ENCODE measurements at regions not wholly inside any gene's neighbourhood (a gene's known extent, or its start where the extent isn't known, plus 50 kb on each side); places are given as distances from the start of the nearest gene placed in this dataset.

DNA sequence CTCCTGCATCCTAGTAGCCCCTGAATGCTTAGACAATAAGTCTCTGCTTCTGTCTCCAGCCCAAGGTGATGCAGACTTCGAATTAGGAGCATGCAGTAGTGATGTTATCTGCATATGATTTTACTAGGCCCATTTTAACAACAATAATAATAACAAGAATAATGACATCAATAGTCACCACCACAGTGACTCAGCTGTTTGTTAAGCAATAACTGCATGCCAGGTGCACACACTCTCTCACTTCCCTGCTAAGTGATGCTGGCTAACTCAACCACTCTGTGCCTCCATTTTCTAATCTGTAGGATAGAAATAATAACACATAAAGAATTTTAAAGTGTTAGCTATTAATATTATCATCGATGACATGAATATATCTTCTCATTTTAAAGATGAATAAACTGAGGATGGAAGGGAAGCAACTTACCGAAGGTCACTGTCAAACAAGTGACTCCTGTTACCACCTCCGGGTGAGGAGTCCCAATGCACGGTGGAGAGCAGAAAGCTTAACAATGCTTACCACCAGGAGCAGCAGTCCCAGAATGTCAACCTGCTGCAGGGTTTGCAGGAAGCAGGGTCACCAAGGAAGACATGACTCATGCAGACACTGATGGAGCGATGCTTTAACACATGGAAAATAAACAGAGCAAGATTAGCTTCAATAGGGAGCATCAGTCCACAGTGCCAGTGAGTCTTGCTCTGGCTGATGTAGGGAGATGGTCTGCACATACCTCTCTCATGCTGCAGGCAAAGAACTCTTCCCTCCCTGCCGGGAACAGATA, 290.2 kb downstream of the SPATA17 start:
- Mint-ChIP-seq H3K27me3 (ENCODE audit: low read depth) (no peaks in the 10 kb centered on the region), H3K36me3 (ENCODE audit: insufficient read depth in 2 of 2) (no peaks in the 10 kb centered on the region), H3K27ac (no peak overlapping the region), H3K4me1 (ENCODE audit: low read depth) (no peaks in the 10 kb centered on the region), H3K9me3 (peaks cover 2% of the 10 kb centered on the region in 2 donors), H3K4me3 (no peak overlapping the region)
- ATAC-seq (replicated peaks in 1 of 2) (no peak), DNase-seq (no peak)

- H3K27me3 Mint-ChIP-seq (ENCODE audit: low read depth), result no peaks in the 10 kb centered on the region
- DNase-seq (no peak), ATAC-seq (replicated peaks in 1 of 2) (no peak)
- no peak overlapping the region for H3K4me3 Mint-ChIP-seq
- peaks cover 2 to 3% of the 10 kb centered on the region in 2 donors for H3K9me3 Mint-ChIP-seq
- H3K36me3 Mint-ChIP-seq (ENCODE audit: insufficient read depth in 2 of 2), result no peaks in the 10 kb centered on the region
- H3K27ac Mint-ChIP-seq, result no peak overlapping the region
- H3K4me1 Mint-ChIP-seq (ENCODE audit: low read depth), result no peaks in the 10 kb centered on the region
Observed at GRCh38 chr1:217924924-217925323, 293.8 kb downstream of the SPATA17 start.

DNA sequence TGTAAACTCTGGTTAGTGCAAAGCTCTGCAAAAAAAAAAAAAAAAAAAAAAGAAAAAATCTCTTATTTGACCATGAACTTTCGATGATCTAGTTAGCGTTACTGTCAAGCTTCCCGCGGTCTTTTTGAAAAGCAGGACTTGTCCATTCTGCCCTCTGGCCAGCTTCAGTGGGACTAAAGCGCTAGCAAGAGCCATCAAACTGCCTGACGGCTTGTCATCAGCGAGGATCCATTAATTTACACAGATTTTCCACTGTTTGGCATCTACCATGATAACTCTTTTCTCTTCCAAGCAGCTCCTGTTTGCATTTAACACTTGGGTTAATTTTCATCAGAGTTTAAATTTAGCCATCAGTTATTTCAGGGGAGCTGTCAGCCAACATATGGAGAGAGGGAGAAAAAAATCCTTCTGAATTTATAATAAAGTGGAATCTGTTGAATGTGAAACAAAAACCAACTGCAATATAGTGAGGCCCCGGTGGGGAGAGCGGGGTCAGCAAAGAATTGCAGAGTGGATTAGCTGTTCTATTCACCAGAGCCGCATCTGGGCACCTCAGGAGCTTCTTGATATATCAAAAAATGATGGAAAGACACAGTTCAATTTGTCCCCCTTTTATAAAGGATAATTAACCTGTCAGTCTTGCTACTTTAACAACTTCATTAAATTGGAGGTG, 298.2 kb downstream of the SPATA17 start:
- Mint-ChIP-seq H3K4me1 (ENCODE audit: low read depth) (no peaks in the 10 kb centered on the region), H3K27me3 (ENCODE audit: low read depth) (no peaks in the 10 kb centered on the region), H3K9me3 (peaks cover 0 to 3% of the 10 kb centered on the region in 2 donors), H3K4me3 (no peak overlapping the region), H3K27ac (no peak overlapping the region), H3K36me3 (ENCODE audit: insufficient read depth in 2 of 2) (no peaks in the 10 kb centered on the region)
- no peak for ATAC-seq (replicated peaks in 1 of 2)
- DNase-seq, result no peak

- Mint-ChIP-seq H3K36me3 (ENCODE audit: insufficient read depth in 2 of 2) (no peaks in the 10 kb centered on the region), H3K4me3 (no peak overlapping the region), H3K27ac (no peak overlapping the region), H3K4me1 (ENCODE audit: low read depth) (no peaks in the 10 kb centered on the region), H3K27me3 (ENCODE audit: low read depth) (no peaks in the 10 kb centered on the region), H3K9me3 (peaks cover 0 to 1% of the 10 kb centered on the region in 2 donors)
- ATAC-seq (replicated peaks in 1 of 2) (no peak), DNase-seq (no peak)
Observed at GRCh38 chr1:217943361-217943760, 312.2 kb downstream of the SPATA17 start.

DNA sequence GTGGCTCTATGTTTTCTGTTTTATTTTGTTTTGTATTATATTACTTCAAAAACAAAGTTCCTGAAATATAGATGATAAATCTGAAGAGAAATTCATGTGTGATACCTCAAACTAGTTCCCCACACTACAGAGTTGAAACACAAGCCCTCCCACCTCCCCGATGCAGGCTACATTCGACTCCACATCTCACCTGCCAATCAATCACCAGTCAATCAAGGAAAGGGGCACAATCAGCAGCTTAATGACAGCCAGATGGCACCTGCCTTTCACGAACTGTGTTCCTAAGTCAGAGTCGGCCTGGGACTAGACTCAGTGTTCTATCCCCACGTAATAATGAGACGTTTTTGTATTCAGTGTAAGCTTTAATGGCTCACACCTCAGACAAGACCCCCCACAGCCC, 313.4 kb downstream of the SPATA17 start:
- H3K27ac Mint-ChIP-seq, result no peak overlapping the region
- ATAC-seq (replicated peaks in 1 of 2), result no peak

GRCh38 chr1:217946511-217946910, 315.4 kb downstream of the SPATA17 start:
- ATAC-seq (replicated peaks in 1 of 2), result no peak
- no peaks in the 10 kb centered on the region for H3K9me3 Mint-ChIP-seq
- H3K27ac Mint-ChIP-seq, result no peak overlapping the region
- H3K36me3 Mint-ChIP-seq (ENCODE audit: insufficient read depth in 2 of 2), result no peaks in the 10 kb centered on the region
- H3K27me3 Mint-ChIP-seq (ENCODE audit: low read depth), result no peaks in the 10 kb centered on the region
- H3K4me1 Mint-ChIP-seq (ENCODE audit: low read depth), result no peaks in the 10 kb centered on the region
- no peak overlapping the region for H3K4me3 Mint-ChIP-seq
- no peak for DNase-seq

More for the DNA sequence above, 313.4 kb downstream of the SPATA17 start:
- no peak for DNase-seq
- Mint-ChIP-seq H3K36me3 (ENCODE audit: insufficient read depth in 2 of 2) (no peaks in the 10 kb centered on the region), H3K4me1 (ENCODE audit: low read depth) (no peaks in the 10 kb centered on the region), H3K27me3 (ENCODE audit: low read depth) (no peaks in the 10 kb centered on the region), H3K9me3 (peaks cover 0 to 1% of the 10 kb centered on the region in 2 donors), H3K4me3 (no peak overlapping the region)

DNA sequence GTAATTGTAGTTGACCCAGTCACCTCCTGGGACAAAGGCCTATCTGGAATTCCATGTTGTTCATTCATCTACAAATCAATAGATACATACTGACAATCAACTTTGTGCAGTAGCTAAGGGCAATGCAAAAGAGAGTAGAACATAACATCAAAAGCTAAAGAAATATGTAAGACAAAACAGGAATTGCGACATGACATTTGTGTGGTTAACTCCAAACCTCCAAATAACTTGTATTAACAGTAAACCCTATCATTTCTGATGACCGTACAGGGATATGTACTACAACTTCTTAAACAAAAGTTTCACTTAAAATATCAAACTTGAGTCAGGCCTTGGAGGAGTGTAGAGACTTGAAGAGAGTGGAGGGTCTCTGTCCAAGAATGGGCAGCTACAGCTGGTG, 317.6 kb downstream of the SPATA17 start:
- no peak for ATAC-seq (replicated peaks in 1 of 2)
- Mint-ChIP-seq H3K36me3 (ENCODE audit: insufficient read depth in 2 of 2) (no peaks in the 10 kb centered on the region), H3K27me3 (ENCODE audit: low read depth) (no peaks in the 10 kb centered on the region)

GRCh38 chr1:217953330-217953729, 322.2 kb downstream of the SPATA17 start:
- Mint-ChIP-seq H3K27me3 (ENCODE audit: low read depth) (no peaks in the 10 kb centered on the region), H3K4me3 (no peak overlapping the region), H3K4me1 (ENCODE audit: low read depth) (no peaks in the 10 kb centered on the region), H3K9me3 (peaks cover 0 to 3% of the 10 kb centered on the region in 2 donors), H3K36me3 (ENCODE audit: insufficient read depth in 2 of 2) (no peaks in the 10 kb centered on the region), H3K27ac (no peak overlapping the region)
- no peak for ATAC-seq (replicated peaks in 1 of 2)
- no peak for DNase-seq

More for the DNA sequence above, 317.6 kb downstream of the SPATA17 start:
- no peak for DNase-seq
- H3K4me1 Mint-ChIP-seq (ENCODE audit: low read depth), result no peaks in the 10 kb centered on the region
- H3K27ac Mint-ChIP-seq, result no peak overlapping the region
- H3K4me3 Mint-ChIP-seq, result no peak overlapping the region
- no peaks in the 10 kb centered on the region for H3K9me3 Mint-ChIP-seq

GRCh38 chr1:217953922-217954321, 322.8 kb downstream of the SPATA17 start:
- Mint-ChIP-seq H3K9me3 (peaks cover 0 to 3% of the 10 kb centered on the region in 2 donors), H3K27me3 (ENCODE audit: low read depth) (no peaks in the 10 kb centered on the region), H3K4me3 (no peak overlapping the region), H3K36me3 (ENCODE audit: insufficient read depth in 2 of 2) (no peaks in the 10 kb centered on the region), H3K4me1 (ENCODE audit: low read depth) (no peaks in the 10 kb centered on the region), H3K27ac (no peak overlapping the region)
- DNase-seq (no peak), ATAC-seq (replicated peaks in 1 of 2) (no peak)

DNA sequence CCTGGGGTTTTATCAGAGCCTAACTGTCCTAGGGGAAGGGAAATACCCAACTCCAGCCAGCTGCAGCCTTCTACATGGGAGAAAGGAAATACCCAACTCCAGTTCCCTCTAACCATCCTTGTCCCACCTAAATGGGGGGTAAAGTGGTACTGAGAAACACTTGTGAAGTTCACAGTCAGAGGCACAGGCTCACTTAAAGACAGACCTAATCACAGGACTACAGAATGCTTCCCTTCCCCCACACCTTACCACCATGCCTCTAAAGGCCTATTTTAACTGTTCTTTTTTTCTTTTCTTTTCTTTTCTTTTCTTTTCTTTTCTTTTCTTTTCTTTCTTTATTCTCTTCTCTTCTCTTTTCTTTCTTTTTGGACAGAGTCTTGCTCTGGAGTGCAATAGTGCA, 324.6 kb downstream of the SPATA17 start:
- no peaks in the 10 kb centered on the region for H3K4me1 Mint-ChIP-seq (ENCODE audit: low read depth)
- H3K4me3 Mint-ChIP-seq, result no peak overlapping the region
- ATAC-seq (replicated peaks in 1 of 2), result no peak
- no peaks in the 10 kb centered on the region for H3K27me3 Mint-ChIP-seq (ENCODE audit: low read depth)
- DNase-seq, result no peak
- peaks cover 3 to 5% of the 10 kb centered on the region in 2 donors for H3K9me3 Mint-ChIP-seq
- H3K36me3 Mint-ChIP-seq (ENCODE audit: insufficient read depth in 2 of 2), result peaks cover 0 to 3% of the 10 kb centered on the region in 2 donors
- H3K27ac Mint-ChIP-seq, result no peak overlapping the region

DNA sequence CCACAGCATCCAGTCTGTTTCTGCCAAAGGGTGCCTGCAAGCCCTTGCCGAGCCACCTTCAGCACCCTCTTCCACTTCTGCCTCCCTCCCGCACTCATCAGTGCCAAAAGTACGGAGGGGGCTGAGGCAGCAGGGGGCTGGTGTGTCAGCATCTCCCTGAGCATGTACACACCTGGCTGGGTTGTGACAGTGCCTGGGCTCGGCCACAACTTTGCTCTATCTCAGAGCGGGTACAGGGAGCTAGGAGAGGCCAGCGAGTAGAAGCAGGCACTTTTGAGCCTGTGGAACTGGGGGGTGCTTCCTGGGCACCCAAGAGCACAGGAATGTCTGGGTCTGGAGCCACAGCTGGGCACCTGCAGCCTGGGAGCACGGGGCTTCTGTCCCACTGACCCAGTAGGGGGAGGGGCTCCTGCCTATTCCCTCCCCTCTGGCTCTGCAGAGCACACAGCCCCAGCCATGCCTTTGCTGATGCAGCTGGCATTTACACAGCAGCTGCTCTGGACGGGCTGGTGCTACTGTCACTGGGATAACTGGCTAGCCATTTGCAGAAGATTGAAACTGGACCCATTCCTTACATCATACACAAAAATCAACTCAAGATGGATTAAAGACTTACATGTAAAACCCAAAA, 319.8 kb upstream of the RRP15 start:
- no peak overlapping the region for H3K4me3 Mint-ChIP-seq
- DNase-seq, result no peak
- no peaks in the 10 kb centered on the region for H3K36me3 Mint-ChIP-seq (ENCODE audit: insufficient read depth in 2 of 2)
- no peak overlapping the region for H3K27ac Mint-ChIP-seq
- H3K27me3 Mint-ChIP-seq (ENCODE audit: low read depth), result no peaks in the 10 kb centered on the region
- ATAC-seq (replicated peaks in 1 of 2), result no peak
- H3K9me3 Mint-ChIP-seq, result peaks cover 1 to 7% of the 10 kb centered on the region in 2 donors
- no peaks in the 10 kb centered on the region for H3K4me1 Mint-ChIP-seq (ENCODE audit: low read depth)

- peaks cover 1 to 9% of the 10 kb centered on the region in 2 donors for H3K9me3 Mint-ChIP-seq
Observed at GRCh38 chr1:217968085-217968484, 317.0 kb upstream of the RRP15 start.

GRCh38 chr1:217969428-217969827, 315.7 kb upstream of the RRP15 start:
- Mint-ChIP-seq H3K27ac (no peak overlapping the region), H3K9me3 (peaks cover 1 to 4% of the 10 kb centered on the region in 2 donors), H3K27me3 (ENCODE audit: low read depth) (no peaks in the 10 kb centered on the region), H3K4me1 (ENCODE audit: low read depth) (no peaks in the 10 kb centered on the region), H3K36me3 (ENCODE audit: insufficient read depth in 2 of 2) (no peaks in the 10 kb centered on the region), H3K4me3 (no peak overlapping the region)
- no peak for ATAC-seq (replicated peaks in 1 of 2)
- no peak for DNase-seq

More at GRCh38 chr1:217968085-217968484, 317.0 kb upstream of the RRP15 start:
- no peak overlapping the region for H3K4me3 Mint-ChIP-seq
- H3K4me1 Mint-ChIP-seq (ENCODE audit: low read depth), result no peaks in the 10 kb centered on the region
- no peaks in the 10 kb centered on the region for H3K36me3 Mint-ChIP-seq (ENCODE audit: insufficient read depth in 2 of 2)
- H3K27ac Mint-ChIP-seq, result no peak overlapping the region
- DNase-seq, result no peak
- no peaks in the 10 kb centered on the region for H3K27me3 Mint-ChIP-seq (ENCODE audit: low read depth)
- ATAC-seq (replicated peaks in 1 of 2), result no peak
